IMR-90 (cell line): ENCODE measurements at regions not wholly inside any gene's neighbourhood (a gene's known extent, or its start where the extent isn't known, plus 50 kb on each side); places are given as distances from the start of the nearest gene placed in this dataset.

Experiments
- ATAC-seq: fragments of 200-7000 bp; cut with Tn5 transposase; 2 replicates; pipeline ENCODE4 v1.9.1; 2020; ENCODE audit warnings: low read depth, mild to moderate bottlenecking, moderate library complexity
- BruUV-seq: library from RNA; stranded (reverse); fragments of 400-500 nt; replicated peaks from 2 replicates; lab custom pipeline; 2021; lab: Mats Ljungman, UMichigan
- CTCF ChIA-PET: fragments of 300-600 bp; formaldehyde crosslinking; extraction: SDS; loops from one replicate; lab custom pipeline; 2021; ENCODE audit warnings: antibody characterized with exemption; lab: Yijun Ruan, JAX
- POLR2A ChIA-PET: fragments of 300-600 bp; sonication (Branson Sonifier 250); formaldehyde crosslinking; loops from one replicate; lab custom pipeline; 2022; ENCODE audit warnings: antibody characterized with exemption; ENCODE audit not compliant: unreplicated experiment; lab: Charles Lee
- DNase-seq: peaks from one replicate; pipeline ENCODE4 v3.0.0; 2013
- H2AFZ ChIP-seq: replicated peaks from 2 replicates; pipeline ENCODE3; 2013; ENCODE audit warnings: low read length, mild to moderate bottlenecking; ENCODE audit not compliant: poor library complexity
- H2AK5ac ChIP-seq: 2 replicates; pipeline ENCODE4 v1.6.1; 2013; ENCODE audit warnings: low read depth, low read length, inconsistent platforms
- H2AK9ac ChIP-seq: replicated peaks from 2 replicates; pipeline ENCODE3; 2013; ENCODE audit warnings: mild to moderate bottlenecking, low read depth, low read length, moderate library complexity; ENCODE audit not compliant: poor library complexity
- H2BK120ac ChIP-seq: 2 replicates; pipeline ENCODE4 v1.6.1; 2013; ENCODE audit warnings: low read depth, low read length, inconsistent platforms
- H2BK15ac ChIP-seq: 3 replicates; pipeline ENCODE4 v1.6.1; 2013; ENCODE audit warnings: low read depth, low read length, inconsistent platforms
- H2BK20ac ChIP-seq: 2 replicates; pipeline ENCODE4 v1.6.1; 2013; ENCODE audit warnings: low read depth, mild to moderate bottlenecking, inconsistent platforms, low read length, moderate library complexity
- H2BK5ac ChIP-seq: 2 replicates; pipeline ENCODE4 v1.6.1; 2013; ENCODE audit warnings: mild to moderate bottlenecking, low read depth, low read length, inconsistent platforms; ENCODE audit not compliant: poor library complexity, severe bottlenecking
- H3K14ac ChIP-seq: replicated peaks from 2 replicates; pipeline ENCODE4 v1.6.1; 2013; ENCODE audit warnings: low read depth, low read length, inconsistent platforms
- H3K18ac ChIP-seq: 2 replicates; pipeline ENCODE4 v1.6.1; 2013; ENCODE audit warnings: low read depth, low read length, control low read depth
- H3K23ac ChIP-seq: 2 replicates; pipeline ENCODE4 v1.6.1; 2013; ENCODE audit warnings: low read depth, low read length, inconsistent platforms
- H3K27ac ChIP-seq: 2 replicates; pipeline ENCODE4 v1.5.1; 2013; ENCODE audit warnings: mild to moderate bottlenecking, control low read depth, low read length; ENCODE audit not compliant: insufficient read depth
- H3K27me3 ChIP-seq: 2 replicates; pipeline ENCODE4 v1.6.1; 2013; ENCODE audit warnings: low read length; ENCODE audit not compliant: control insufficient read depth, insufficient read depth
- H3K36me3 ChIP-seq: 2 replicates; pipeline ENCODE4 v1.6.1; 2013; ENCODE audit warnings: low read length, mixed read lengths; ENCODE audit not compliant: control insufficient read depth, insufficient read depth
- H3K4ac ChIP-seq: 2 replicates; pipeline ENCODE4 v1.6.1; 2013; ENCODE audit warnings: low read depth, low read length, inconsistent platforms
- H3K4me1 ChIP-seq: 2 replicates; pipeline ENCODE4 v1.6.1; 2013; ENCODE audit warnings: low read length, mixed read lengths; ENCODE audit not compliant: control insufficient read depth, insufficient read depth
- H3K4me2 ChIP-seq: 2 replicates; pipeline ENCODE4 v1.6.1; 2013; ENCODE audit warnings: low read depth, mild to moderate bottlenecking, control low read depth, low read length, moderate library complexity
- H3K4me3 ChIP-seq: 2 replicates; pipeline ENCODE4 v1.5.1; 2013; ENCODE audit warnings: low read depth, mild to moderate bottlenecking, control low read depth, low read length, moderate library complexity; ENCODE audit not compliant: insufficient read depth
- H3K56ac ChIP-seq: 2 replicates; pipeline ENCODE4 v1.6.1; 2013; ENCODE audit warnings: low read length, inconsistent platforms; ENCODE audit not compliant: insufficient read depth; ENCODE audit errors: extremely low read depth
- H3K79me1 ChIP-seq, 2 experiments: 2 replicates each; pipeline ENCODE4 v1.6.1; 2013; ENCODE audit warnings: low read length in 2 of 2, inconsistent platforms in 1 of 2, low read depth in 1 of 2
- H3K9ac ChIP-seq: 2 replicates; pipeline ENCODE4 v1.6.1; 2013; ENCODE audit warnings: low read depth, low read length, control low read depth
- H3K9me1 ChIP-seq: 2 replicates; pipeline ENCODE4 v1.6.1; 2013; ENCODE audit warnings: low read length, inconsistent platforms; ENCODE audit not compliant: insufficient read depth
- H3K9me3 ChIP-seq: 2 replicates; pipeline ENCODE4 v1.6.1; 2013; ENCODE audit warnings: low read length; ENCODE audit not compliant: control insufficient read depth, insufficient read depth
- H4K20me1 ChIP-seq: 2 replicates; pipeline ENCODE4 v1.6.1; 2013; ENCODE audit warnings: low read length, inconsistent platforms; ENCODE audit not compliant: insufficient read depth
- H4K5ac ChIP-seq: 2 replicates; pipeline ENCODE4 v1.6.1; 2013; ENCODE audit warnings: mild to moderate bottlenecking, low read depth, low read length, control low read depth
- H4K8ac ChIP-seq, 2 experiments: 2 replicates each; pipeline ENCODE4 v1.6.1; 2013; ENCODE audit warnings: low read depth in 2 of 2, low read length in 2 of 2, control low read depth in 1 of 2, inconsistent platforms in 1 of 2
- H4K91ac ChIP-seq: 2 replicates; pipeline ENCODE4 v1.6.1; 2013; ENCODE audit warnings: low read depth, low read length, inconsistent platforms; ENCODE audit not compliant: insufficient read depth
- CEBPB ChIP-seq: IDR thresholded peaks from 2 replicates; pipeline ENCODE4 v1.6.1; 2012; ENCODE audit warnings: low read depth, low read length, improper control_type of control experiment
- CHD1 ChIP-seq: IDR thresholded peaks from 2 replicates; pipeline ENCODE4 v1.6.1; 2012; ENCODE audit warnings: low read depth, low read length, improper control_type of control experiment
- NFE2L2 ChIP-seq: fragments of 150-350 bp; IDR thresholded peaks from 2 replicates; pipeline ENCODE4 v1.6.1; 2016; ENCODE audit warnings: low read depth, mild to moderate bottlenecking, low read length
- POLR2A ChIP-seq: IDR thresholded peaks from 2 replicates; pipeline ENCODE4 v1.6.1; 2012; ENCODE audit warnings: mild to moderate bottlenecking, low read depth, low read length
- RFX5 ChIP-seq: IDR thresholded peaks from 2 replicates; pipeline ENCODE4 v1.8.0; 2012; ENCODE audit warnings: low read depth, mild to moderate bottlenecking, low read length, moderate library complexity
- WGBS, 2 experiments: methylation state at CpG; one replicate each; pipeline versions ENCODE4 v1.1.5 to v1.1.7; 2013; ENCODE audit warnings: missing lambda C conversion rate in 2 of 2; ENCODE audit not compliant: insufficient read length in 1 of 2; ENCODE audit errors: extremely low coverage in 2 of 2; 5-methylcytosine and 5-hydroxymethylcytosine counted together
- dilution Hi-C: fragments of 300-500 bp; cut with HindIII; formaldehyde crosslinking; loops from one replicate; pipeline ENCODE4 v1.14.3; 2018; ENCODE audit warnings: low sequenced_read_pairs; ENCODE audit not compliant: unreplicated experiment
- in situ Hi-C: fragments of 300-500 bp; cut with MboI; formaldehyde crosslinking; loops from 3 replicates; pipeline ENCODE4 v1.14.3; 2019; ENCODE audit warnings: low sequenced_read_pairs, inconsistent platforms, mixed read lengths
- intact Hi-C: fragments of 100-400 bp; cut with micrococcal nuclease; formaldehyde crosslinking; loops from 2 replicates; pipeline ENCODE4 v1.10.0; 2022
- TF ChIP-seq, protein P1 (sequence below): conservative IDR thresholded peaks from 2 replicates; pipeline ENCODE4 v1.5.1; 2012; ENCODE audit warnings: mild to moderate bottlenecking, low read depth, low read length, improper control_type of control experiment

DNA sequence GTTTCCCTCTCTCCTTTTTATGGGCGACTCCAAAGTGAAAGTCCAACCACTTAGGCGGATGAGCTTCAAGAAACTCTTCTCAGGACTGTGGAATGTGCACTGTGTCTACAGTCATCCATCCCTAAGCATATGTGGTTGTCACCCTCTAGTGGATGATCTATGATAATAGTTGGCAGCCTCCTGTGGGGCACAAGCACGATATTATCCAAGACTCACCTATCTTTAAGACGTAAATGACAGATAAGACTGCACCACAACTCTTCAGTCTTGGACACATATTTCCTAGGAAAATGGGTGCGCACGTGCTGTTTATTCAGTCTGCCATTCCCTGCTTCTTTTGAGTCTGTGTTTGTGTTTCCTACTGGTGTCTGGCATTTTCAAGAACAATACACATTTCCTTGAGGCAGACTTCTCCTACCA lies 145.5 kb upstream of the CTAGE1 start (continued):
- TF ChIP-seq CHD1, result no peak
- 0 out of 2 replicates have a peak, but pooled peaks have one; percentile 45 for TF ChIP-seq POLR2A

GRCh38 chr18:22564036-22564435 lies 146.3 kb upstream of the CTAGE1 start:
- Histone ChIP-seq H2BK120ac (peak overlapping the region; percentile 65), H4K20me1 (no peaks in the 10 kb centered on the region), H3K56ac (no peak overlapping the region), H4K8ac (peak overlapping the region in 1 of 2 experiments; percentile 7; a peak in 1 of 4 replicates), H4K91ac (no peak overlapping the region), H3K18ac (peak overlapping the region; percentile 28; the same call in 1 of the 2 replicates), H4K5ac (peak overlapping the region; percentile 67; the same call in 1 of the 2 replicates), H3K9me1 (no peaks in the 10 kb centered on the region), H3K9me3 (no peaks in the 10 kb centered on the region), H3K23ac (no peak overlapping the region), H2BK5ac (peak overlapping the region; percentile 56), H2AK5ac (no peak overlapping the region), H3K14ac (no peak overlapping the region), H3K27me3 (no peaks in the 10 kb centered on the region; the same call in 1 of the 2 replicates), H3K4ac (peak overlapping the region; percentile 66), H3K79me1 (no peaks in the 10 kb centered on the region), H3K4me1 (peaks cover 6% of the 10 kb centered on the region), H3K4me2 (peak overlapping the region; percentile 39; the same call in 1 of the 2 replicates), H2AK9ac (no peak overlapping the region), H3K9ac (no peak overlapping the region), H3K36me3 (no peaks in the 10 kb centered on the region), H3K27ac (no peak overlapping the region; the same call in 1 of the 2 replicates), H3K4me3 (no peak overlapping the region), H2AFZ (no peak overlapping the region), H2BK20ac (peak overlapping the region; percentile 55; the same call in 1 of the 2 replicates), H2BK15ac (no peak overlapping the region; the same call in 2 of the 3 replicates)
- intact Hi-C loops, result loop anchor here (5.0 kb wide), 3 partner anchors 187 to 667 kb away; no protein-coding TSS in a partner anchor
- dilution Hi-C loops, result no loop called here
- in situ Hi-C loops, result loop anchor here (5.0 to 10.0 kb wide), 2 partner anchors 392 to 659 kb away; no protein-coding TSS in a partner anchor
- BruUV-seq, result no TSS peak
- WGBS, 2 experiments, result no CpG with 5 or more reads among the region's 2 CpGs
- POLR2A ChIA-PET, result no interaction called here
- ATAC-seq (no peak), DNase-seq (peak; percentile 71)
- CTCF ChIA-PET, result interaction anchor here (0.8 to 1.5 kb wide), 2 partner anchors 12 to 375 kb away, joined by 3 read pairs; no protein-coding TSS in a partner anchor
- TF ChIP-seq NFE2L2, result no peak
- no peak for TF ChIP-seq RFX5
- no peak for TF ChIP-seq POLR2A
- TF ChIP-seq, protein P1, sequence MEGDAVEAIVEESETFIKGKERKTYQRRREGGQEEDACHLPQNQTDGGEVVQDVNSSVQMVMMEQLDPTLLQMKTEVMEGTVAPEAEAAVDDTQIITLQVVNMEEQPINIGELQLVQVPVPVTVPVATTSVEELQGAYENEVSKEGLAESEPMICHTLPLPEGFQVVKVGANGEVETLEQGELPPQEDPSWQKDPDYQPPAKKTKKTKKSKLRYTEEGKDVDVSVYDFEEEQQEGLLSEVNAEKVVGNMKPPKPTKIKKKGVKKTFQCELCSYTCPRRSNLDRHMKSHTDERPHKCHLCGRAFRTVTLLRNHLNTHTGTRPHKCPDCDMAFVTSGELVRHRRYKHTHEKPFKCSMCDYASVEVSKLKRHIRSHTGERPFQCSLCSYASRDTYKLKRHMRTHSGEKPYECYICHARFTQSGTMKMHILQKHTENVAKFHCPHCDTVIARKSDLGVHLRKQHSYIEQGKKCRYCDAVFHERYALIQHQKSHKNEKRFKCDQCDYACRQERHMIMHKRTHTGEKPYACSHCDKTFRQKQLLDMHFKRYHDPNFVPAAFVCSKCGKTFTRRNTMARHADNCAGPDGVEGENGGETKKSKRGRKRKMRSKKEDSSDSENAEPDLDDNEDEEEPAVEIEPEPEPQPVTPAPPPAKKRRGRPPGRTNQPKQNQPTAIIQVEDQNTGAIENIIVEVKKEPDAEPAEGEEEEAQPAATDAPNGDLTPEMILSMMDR, result no peak
- TF ChIP-seq CEBPB, result no peak
